GM10266 (cell line): ENCODE measurements at regions not wholly inside any gene's neighbourhood (a gene's known extent, or its start where the extent isn't known, plus 50 kb on each side); places are given as distances from the start of the nearest gene placed in this dataset.

ENCODE experiments used
- DNase-seq: peaks from one replicate; pipeline ENCODE4 v3.0.0; 2012; ENCODE audit errors: extremely low spot score
- TF ChIP-seq, protein P1 (sequence below): IDR thresholded peaks from 2 replicates; pipeline ENCODE4 v1.5.1; 2012; ENCODE audit warnings: mild to moderate bottlenecking, low read depth; ENCODE audit not compliant: control insufficient read depth, insufficient read depth; ENCODE audit errors: missing control alignments

DNA sequence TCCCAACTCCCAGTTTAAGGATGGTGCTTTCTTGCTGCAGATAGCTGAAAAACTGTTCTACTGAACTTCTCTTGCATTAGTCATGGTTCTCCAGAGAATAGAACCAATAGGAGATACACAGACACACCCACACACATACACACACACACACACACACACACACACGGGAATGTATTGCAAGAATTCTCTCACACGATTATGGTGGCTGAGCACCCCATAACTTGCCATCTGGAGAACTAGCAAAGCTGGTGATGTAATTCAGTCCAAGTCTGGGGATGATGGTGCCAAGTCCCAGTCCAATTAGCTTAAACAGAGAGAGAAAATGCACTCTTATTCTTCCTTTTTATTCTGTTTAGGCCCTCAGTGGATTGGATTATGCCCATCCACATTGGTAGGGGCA lies 643.9 kb downstream of the DIAPH3 start:
- TF ChIP-seq, protein P1, sequence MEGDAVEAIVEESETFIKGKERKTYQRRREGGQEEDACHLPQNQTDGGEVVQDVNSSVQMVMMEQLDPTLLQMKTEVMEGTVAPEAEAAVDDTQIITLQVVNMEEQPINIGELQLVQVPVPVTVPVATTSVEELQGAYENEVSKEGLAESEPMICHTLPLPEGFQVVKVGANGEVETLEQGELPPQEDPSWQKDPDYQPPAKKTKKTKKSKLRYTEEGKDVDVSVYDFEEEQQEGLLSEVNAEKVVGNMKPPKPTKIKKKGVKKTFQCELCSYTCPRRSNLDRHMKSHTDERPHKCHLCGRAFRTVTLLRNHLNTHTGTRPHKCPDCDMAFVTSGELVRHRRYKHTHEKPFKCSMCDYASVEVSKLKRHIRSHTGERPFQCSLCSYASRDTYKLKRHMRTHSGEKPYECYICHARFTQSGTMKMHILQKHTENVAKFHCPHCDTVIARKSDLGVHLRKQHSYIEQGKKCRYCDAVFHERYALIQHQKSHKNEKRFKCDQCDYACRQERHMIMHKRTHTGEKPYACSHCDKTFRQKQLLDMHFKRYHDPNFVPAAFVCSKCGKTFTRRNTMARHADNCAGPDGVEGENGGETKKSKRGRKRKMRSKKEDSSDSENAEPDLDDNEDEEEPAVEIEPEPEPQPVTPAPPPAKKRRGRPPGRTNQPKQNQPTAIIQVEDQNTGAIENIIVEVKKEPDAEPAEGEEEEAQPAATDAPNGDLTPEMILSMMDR = no peak
- no peak for DNase-seq

DNA sequence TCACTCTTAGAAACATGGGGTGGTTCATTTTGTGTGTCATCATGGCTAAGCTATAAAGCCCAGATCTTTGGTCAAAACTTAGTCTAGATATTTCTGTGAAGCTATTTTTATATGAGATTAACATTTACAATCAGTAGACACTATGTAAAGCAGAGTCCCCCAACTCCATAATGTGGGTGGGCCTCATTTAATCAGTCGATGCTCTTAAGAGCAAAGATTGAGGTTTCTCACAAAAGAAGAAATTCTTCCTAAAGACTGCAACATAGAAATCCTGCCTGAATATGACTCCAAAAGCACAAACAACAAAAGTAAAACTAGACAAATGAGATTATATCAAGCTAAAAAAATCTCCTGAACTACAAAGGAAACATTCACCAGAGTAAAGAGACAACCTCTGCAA lies 642.2 kb downstream of the DIAPH3 start:
- no peak for DNase-seq
- TF ChIP-seq, protein P1 = no peak

DNA sequence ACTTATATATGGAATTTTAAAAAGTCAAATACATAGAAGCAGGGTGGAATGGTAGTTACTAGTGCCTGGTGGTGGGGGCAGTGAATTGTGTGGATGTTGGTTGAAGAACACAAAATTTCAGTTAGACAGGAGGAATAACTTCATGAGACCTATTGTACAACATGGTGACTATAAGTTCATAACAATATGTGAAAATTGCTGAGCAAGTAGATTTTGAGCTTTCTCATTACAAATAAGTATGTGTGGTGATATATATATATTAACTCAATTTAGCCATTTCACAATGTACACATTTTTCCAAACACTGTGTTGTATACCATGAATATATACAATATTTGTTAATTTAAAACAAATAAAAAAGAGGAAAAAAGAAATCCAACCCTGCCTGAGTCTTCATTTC lies 641.1 kb downstream of the DIAPH3 start:
- TF ChIP-seq, protein P1 = no peak
- no peak for DNase-seq

DNA sequence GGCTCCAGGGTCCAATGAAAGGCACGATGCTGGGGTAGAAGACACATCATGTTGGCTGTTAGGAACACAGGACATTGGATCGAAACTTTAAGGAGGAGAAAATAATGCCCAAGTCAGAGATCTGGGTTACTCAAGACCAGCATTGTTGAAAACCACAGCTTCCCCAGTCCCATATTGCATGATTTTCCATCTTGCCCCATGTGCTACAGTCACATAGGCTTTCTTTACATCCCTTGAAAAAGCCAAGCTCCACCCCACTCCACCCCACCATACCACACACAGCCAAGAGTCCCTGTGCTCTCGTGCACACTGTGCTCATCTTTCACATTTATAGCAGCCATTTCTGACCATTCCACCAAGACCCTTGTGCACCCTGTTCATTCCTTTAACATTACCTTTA lies 636.2 kb downstream of the DIAPH3 start:
- DNase-seq = no peak
- TF ChIP-seq, protein P1 = no peak

DNA sequence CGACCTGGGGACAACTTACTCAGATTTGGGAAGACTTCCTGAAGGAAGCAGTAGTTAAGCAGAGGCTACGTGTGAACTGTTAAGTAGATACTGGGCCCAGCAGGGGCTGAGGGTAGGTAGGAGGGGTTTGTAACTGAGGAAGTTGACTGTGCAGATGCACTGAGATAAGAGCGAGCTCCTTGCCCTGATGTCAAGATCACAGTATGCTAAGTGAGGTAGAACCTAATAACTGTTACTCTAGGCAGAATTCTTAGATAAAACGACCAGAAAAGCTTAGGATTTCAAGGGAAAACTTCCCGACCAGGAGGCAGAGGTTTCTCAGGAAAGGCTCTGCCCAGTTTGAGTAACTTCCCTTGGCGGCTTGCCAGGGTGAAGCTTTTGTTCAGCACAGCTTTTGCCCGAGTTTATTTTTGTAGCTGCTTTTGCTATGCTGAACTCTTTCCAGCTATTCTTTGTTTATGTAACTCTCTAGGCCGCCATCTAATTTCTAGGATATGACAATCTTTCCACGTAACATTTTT lies 632.1 kb downstream of the DIAPH3 start:
- TF ChIP-seq, protein P1 = no peak
- no peak for DNase-seq

DNA sequence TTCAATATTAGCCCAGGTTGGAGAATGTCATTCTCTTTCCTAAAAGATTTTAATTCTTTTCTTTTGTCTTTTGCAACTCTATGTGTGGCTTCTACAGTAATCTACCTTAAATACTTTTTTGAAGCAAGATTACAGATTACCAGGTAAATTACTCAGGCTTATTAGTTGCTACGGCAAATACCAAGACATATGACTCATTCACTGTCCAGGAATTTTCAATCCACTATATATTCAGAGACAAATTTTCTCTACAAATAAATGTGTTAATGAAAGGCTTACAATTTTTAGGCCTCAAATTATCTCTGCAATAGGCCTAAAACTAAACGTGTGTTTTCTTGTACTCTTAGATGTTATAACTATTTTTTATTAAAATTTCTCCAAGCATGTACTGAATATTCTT lies 631.3 kb downstream of the DIAPH3 start:
- no peak for DNase-seq
- TF ChIP-seq, protein P1 = no peak

DNA sequence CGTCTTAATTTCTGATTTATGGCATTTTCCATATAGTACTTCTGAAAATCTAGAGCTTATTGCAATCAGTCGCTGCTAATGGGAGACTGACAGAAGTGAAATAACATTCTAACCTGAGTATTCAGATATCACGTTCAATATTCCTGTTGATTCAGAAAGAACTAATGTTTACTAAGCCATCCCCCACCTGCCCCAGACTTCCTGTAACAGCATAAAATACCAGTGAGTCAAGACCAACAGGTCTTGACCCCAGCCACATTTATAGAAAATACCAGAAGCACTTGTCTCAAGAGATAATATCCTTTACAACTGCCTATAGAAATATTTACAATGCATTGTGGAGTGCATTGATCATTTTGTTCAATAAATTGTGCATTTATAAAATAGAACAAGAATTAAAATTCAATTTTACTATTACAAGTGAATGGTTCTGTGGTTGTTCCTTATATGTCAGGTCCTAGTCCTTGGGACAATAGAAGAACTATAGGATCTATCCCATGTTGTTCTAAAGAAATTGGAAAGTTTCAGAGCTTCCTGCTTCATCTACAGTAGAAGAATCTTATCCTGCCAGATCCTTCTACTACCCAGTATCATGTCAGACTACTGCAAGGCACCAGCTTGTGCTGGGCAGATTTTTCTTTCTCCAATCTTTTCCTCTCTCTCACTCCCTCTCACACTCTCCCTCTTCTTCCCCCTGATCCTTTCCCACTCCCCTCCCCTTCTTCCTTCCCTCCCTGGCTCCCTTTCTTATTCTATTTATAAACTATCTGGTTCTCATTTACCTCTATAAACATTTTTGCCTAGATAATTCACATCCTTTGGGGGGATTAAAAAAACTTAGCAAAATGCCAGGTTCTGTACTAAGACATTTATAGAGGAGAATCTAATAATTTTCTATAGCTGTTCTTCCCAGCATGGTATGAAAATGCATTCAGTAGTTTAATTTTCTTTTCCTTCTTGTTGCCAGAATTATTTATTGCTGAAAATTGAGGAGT lies 629.9 kb downstream of the DIAPH3 start:
- DNase-seq = no peak
- TF ChIP-seq, protein P1 = no peak
